ENCODE measurements at regions not wholly inside any gene's neighbourhood (a gene's known extent, or its start where the extent isn't known, plus 50 kb on each side); places are given as distances from the start of the nearest gene placed in this dataset.

- TF ChIP-seq EZH2 (IDR thresholded peaks at IDR 0.05; ENCODE audit: borderline replicate concordance, insufficient read depth, low read length, poor library complexity, severe bottlenecking) (no peak), POLR2AphosphoS5 (IDR thresholded peaks at IDR 0.05) (no peak), CTCF (IDR thresholded peaks at IDR 0.05; ENCODE audit: poor library complexity, severe bottlenecking) (no peak), TAF1 (IDR thresholded peaks at IDR 0.05; ENCODE audit: low read depth) (no peak)
Observed at GRCh38 chr6:81293896-81294295, 458.6 kb downstream of the TENT5A start.
